ENCODE measurements at regions not wholly inside any gene's neighbourhood (a gene's known extent, or its start where the extent isn't known, plus 50 kb on each side); places are given as distances from the start of the nearest gene placed in this dataset.

- TF ChIP-seq POLR2A (IDR thresholded peaks at IDR 0.05; ENCODE audit: low read length): no peak
- TF ChIP-seq GATA1 (IDR thresholded peaks at IDR 0.05; ENCODE audit: low read depth, low read length): no peak
Measured at GRCh38 chr11:82047200-82047599, 686.5 kb downstream of the FAM181B start.
